ENCODE measurements at regions not wholly inside any gene's neighbourhood (a gene's known extent, or its start where the extent isn't known, plus 50 kb on each side); places are given as distances from the start of the nearest gene placed in this dataset.

DNA sequence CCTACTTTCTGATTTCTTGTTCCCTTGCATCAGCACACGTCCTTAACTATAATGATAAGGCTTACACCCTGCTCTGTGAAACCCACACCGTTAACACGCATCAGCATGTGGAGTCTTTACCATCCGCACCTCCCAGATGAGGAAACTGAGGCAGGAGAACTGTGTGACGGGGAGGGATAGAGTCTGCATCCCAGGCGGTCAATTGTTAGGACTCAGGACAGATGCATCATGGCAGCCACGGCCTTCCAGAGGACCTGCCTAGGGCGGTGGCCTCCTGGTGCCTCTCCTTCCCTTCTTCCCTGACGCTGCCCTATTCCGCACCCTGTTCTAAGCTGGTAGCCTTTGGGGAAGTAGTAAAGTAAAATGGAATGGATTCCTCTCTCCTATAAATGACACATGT lies 326.0 kb downstream of the TEX29 start:
- H3K4me1 ChIP-seq: no peaks in the 10 kb centered on the region
- no peaks in the 10 kb centered on the region for H3K36me3 ChIP-seq
- DNase-seq (no peak), ATAC-seq (no peak)
- no peak overlapping the region for H3K4me3 ChIP-seq
- peaks cover 1% of the 10 kb centered on the region for H3K27me3 ChIP-seq (ENCODE audit: low read depth)
- intact Hi-C loops (cut with DNase I): no loop called here
- no peaks in the 10 kb centered on the region for H3K9me3 ChIP-seq
- no peak overlapping the region for H3K27ac ChIP-seq
- TF ChIP-seq, protein P1, sequence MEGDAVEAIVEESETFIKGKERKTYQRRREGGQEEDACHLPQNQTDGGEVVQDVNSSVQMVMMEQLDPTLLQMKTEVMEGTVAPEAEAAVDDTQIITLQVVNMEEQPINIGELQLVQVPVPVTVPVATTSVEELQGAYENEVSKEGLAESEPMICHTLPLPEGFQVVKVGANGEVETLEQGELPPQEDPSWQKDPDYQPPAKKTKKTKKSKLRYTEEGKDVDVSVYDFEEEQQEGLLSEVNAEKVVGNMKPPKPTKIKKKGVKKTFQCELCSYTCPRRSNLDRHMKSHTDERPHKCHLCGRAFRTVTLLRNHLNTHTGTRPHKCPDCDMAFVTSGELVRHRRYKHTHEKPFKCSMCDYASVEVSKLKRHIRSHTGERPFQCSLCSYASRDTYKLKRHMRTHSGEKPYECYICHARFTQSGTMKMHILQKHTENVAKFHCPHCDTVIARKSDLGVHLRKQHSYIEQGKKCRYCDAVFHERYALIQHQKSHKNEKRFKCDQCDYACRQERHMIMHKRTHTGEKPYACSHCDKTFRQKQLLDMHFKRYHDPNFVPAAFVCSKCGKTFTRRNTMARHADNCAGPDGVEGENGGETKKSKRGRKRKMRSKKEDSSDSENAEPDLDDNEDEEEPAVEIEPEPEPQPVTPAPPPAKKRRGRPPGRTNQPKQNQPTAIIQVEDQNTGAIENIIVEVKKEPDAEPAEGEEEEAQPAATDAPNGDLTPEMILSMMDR (IDR thresholded peaks at IDR 0.05): no peak

DNA sequence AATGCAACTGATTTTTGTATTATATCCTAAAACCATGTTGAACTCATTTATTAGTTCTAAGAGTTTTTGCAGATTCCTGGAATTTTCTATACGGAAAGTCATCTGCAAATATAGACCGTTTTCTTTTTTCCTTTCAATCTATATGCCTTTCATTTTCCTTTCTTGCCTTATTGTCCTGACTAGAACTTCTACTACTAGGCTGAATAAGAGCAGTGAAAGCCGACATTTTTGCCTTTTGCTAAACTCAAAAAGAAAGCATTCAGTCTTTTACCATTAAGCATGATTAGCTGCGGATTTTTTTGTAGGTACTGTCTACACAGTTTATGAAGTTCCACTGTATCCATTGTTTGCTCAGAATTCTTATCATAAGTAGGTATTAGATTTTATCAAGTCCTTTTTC lies 328.4 kb downstream of the TEX29 start:
- Histone ChIP-seq H3K27ac (no peak overlapping the region), H3K4me3 (no peak overlapping the region), H3K36me3 (no peaks in the 10 kb centered on the region), H3K4me1 (no peaks in the 10 kb centered on the region), H3K9me3 (no peaks in the 10 kb centered on the region), H3K27me3 (ENCODE audit: low read depth) (peaks cover 9% of the 10 kb centered on the region)
- DNase-seq (no peak), ATAC-seq (no peak)
- intact Hi-C loops (cut with DNase I): no loop called here
- TF ChIP-seq, protein P1 (IDR thresholded peaks at IDR 0.05): no peak

DNA sequence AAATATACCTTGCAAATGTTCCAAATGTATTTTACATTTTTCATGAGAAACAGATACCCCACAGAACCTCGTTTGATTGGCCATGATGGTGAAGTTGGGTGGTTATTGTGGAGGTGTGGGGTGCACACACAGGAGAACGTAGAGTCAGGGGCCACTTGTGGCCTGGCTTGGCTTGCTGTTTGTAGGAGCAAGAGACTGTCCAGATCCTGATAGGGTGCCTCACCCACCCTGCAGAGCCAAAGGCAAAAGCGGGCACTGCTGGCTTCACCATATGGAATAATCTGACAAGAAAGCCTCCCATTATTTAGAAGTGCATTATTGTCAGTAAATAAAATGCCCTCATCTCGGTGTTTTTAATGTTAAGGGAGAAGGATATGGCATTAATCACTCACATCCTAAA lies 330.2 kb downstream of the TEX29 start:
- intact Hi-C loops (cut with DNase I): no loop called here
- ATAC-seq (no peak), DNase-seq (no peak)
- no peaks in the 10 kb centered on the region for H3K4me1 ChIP-seq
- TF ChIP-seq, protein P1 (IDR thresholded peaks at IDR 0.05): no peak
- H3K9me3 ChIP-seq: no peaks in the 10 kb centered on the region
- peaks cover 12% of the 10 kb centered on the region for H3K27me3 ChIP-seq (ENCODE audit: low read depth)
- no peaks in the 10 kb centered on the region for H3K36me3 ChIP-seq
- no peak overlapping the region for H3K4me3 ChIP-seq
- H3K27ac ChIP-seq: no peak overlapping the region

DNA sequence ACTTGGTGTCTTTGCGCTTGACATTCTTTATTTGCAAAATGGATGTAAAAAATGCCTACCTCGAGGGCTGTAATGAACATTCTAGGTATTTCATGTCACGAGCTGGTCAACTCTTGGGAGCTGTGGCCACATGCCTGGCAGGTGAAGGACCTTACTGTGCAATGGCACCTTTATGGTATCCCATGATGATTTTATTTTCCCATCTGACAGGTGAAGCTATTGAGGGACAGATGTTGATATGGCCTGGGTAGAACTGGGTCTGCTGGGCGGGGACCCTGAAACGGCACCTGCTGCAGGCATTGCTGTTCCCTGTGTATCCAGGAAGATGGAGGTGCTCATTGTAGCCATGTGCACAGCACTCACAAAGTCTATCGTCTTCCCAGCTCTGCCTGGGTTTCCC lies 332.2 kb downstream of the TEX29 start:
- Histone ChIP-seq H3K27ac (no peak overlapping the region), H3K36me3 (no peaks in the 10 kb centered on the region), H3K4me3 (no peak overlapping the region), H3K9me3 (no peaks in the 10 kb centered on the region), H3K27me3 (ENCODE audit: low read depth) (peaks cover 12% of the 10 kb centered on the region), H3K4me1 (no peaks in the 10 kb centered on the region)
- intact Hi-C loops (cut with DNase I): no loop called here
- DNase-seq: no peak
- TF ChIP-seq, protein P1 (IDR thresholded peaks at IDR 0.05): no peak
- no peak for ATAC-seq

DNA sequence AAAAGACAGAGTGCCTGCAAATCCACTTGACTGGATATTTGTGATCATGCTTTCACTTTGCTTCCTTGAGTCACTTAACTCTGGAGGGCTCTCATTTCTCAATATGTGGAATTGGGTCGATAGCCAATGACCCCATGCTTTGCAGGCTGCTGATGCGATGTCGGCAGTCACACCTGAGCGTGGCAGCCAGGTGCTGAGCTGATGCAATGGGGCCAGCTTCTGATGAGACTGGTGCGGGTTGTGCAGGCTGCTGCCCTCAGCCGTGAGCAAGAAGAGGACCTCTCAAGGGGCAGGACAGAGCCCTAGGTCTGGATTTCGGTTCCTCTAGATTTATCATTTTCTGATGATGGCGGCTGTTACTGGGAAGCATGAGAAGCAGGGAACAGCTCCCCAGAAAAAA lies 334.1 kb downstream of the TEX29 start:
- no peak for ATAC-seq

More for the DNA sequence above, 334.1 kb downstream of the TEX29 start:
- H3K36me3 ChIP-seq: no peaks in the 10 kb centered on the region
- no peaks in the 10 kb centered on the region for H3K4me1 ChIP-seq
- intact Hi-C loops (cut with DNase I): no loop called here
- TF ChIP-seq, protein P1 (IDR thresholded peaks at IDR 0.05): no peak
- DNase-seq: no peak
- H3K9me3 ChIP-seq: no peaks in the 10 kb centered on the region
- H3K4me3 ChIP-seq: no peak overlapping the region
- no peak overlapping the region for H3K27ac ChIP-seq
- H3K27me3 ChIP-seq (ENCODE audit: low read depth): peaks cover 12% of the 10 kb centered on the region
